GM06990 (cell line): ENCODE measurements at regions not wholly inside any gene's neighbourhood (a gene's known extent, or its start where the extent isn't known, plus 50 kb on each side); places are given as distances from the start of the nearest gene placed in this dataset.

Experiments used
- DNase-seq: peaks from one replicate; pipeline ENCODE4 v3.0.0-alpha.2; 2011; ENCODE audit not compliant: insufficient read length; ENCODE audit errors: extremely low read depth
- H3K27me3 ChIP-seq: replicated peaks from 2 replicates; pipeline ENCODE4 v1.6.0; 2011; ENCODE audit warnings: low read length; ENCODE audit not compliant: control insufficient read depth, insufficient read depth
- H3K36me3 ChIP-seq: 2 replicates; pipeline ENCODE4 v1.5.1; 2011; ENCODE audit warnings: low read length; ENCODE audit not compliant: control insufficient read depth, insufficient read depth
- H3K4me3 ChIP-seq: replicated peaks from 2 replicates; pipeline ENCODE4 v1.5.1; 2011; ENCODE audit warnings: low read depth, mild to moderate bottlenecking, control low read depth, low read length
- CTCF ChIP-seq: IDR thresholded peaks from 2 replicates; pipeline ENCODE4 v1.5.1; 2011; ENCODE audit warnings: low read length, control low read depth, mild to moderate bottlenecking, inconsistent platforms; ENCODE audit not compliant: insufficient read depth, poor library complexity, severe bottlenecking

- no peaks in the 10 kb centered on the region for H3K27me3 ChIP-seq
- TF ChIP-seq CTCF, result no peak
- no peaks in the 10 kb centered on the region for H3K36me3 ChIP-seq
- H3K4me3 ChIP-seq, result no peak overlapping the region
- DNase-seq, result no peak
Measured at GRCh38 chr1:23634518-23634839, 57.1 kb upstream of the RPL11 start.

- no peak overlapping the region for H3K4me3 ChIP-seq
- no peaks in the 10 kb centered on the region for H3K27me3 ChIP-seq
- no peaks in the 10 kb centered on the region for H3K36me3 ChIP-seq
- no peak for TF ChIP-seq CTCF
- no peak for DNase-seq
Measured at GRCh38 chr1:23632479-23633160, 59.0 kb upstream of the RPL11 start.

- TF ChIP-seq CTCF, result no peak
- Histone ChIP-seq H3K27me3 (no peaks in the 10 kb centered on the region), H3K36me3 (no peaks in the 10 kb centered on the region), H3K4me3 (no peak overlapping the region)
- DNase-seq, result no peak
Measured at GRCh38 chr1:23629708-23630290, 61.8 kb upstream of the RPL11 start.

- H3K36me3 ChIP-seq, result no peaks in the 10 kb centered on the region
- TF ChIP-seq CTCF, result no peak
- DNase-seq, result peak; percentile 74
- no peaks in the 10 kb centered on the region for H3K27me3 ChIP-seq
- no peak overlapping the region for H3K4me3 ChIP-seq
Measured at GRCh38 chr1:23628951-23629387, 62.6 kb upstream of the RPL11 start.

- no peak for TF ChIP-seq CTCF
- Histone ChIP-seq H3K36me3 (no peaks in the 10 kb centered on the region), H3K27me3 (no peaks in the 10 kb centered on the region), H3K4me3 (no peak overlapping the region)
- DNase-seq, result no peak
Measured at GRCh38 chr1:23627069-23627735, 64.4 kb upstream of the RPL11 start.
